ENCODE measurements at regions not wholly inside any gene's neighbourhood (a gene's known extent, or its start where the extent isn't known, plus 50 kb on each side); places are given as distances from the start of the nearest gene placed in this dataset.

DNA sequence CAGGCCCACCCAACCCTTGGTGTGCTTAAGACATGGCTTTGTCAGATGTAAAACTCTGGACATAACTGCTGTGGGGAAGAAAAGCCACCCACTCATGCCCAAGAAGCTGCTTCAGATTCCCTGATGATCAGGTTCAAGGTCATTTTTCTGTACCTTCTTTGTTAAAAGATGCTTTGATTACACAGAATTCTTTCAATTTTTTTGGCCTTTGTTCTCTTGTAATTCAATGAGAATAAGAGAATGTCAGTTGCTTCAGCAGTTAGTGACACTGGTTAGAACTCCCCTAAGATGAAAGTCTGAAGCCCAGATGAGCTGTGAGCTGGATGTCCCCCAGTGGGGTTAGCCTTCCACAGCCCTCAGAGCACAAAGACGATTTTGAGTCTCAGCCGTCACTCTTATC, 152.7 kb downstream of the CHRM3 start:
- Histone ChIP-seq H3K36me3 (ENCODE audit: control insufficient read depth, insufficient read depth, low read length) (no peaks in the 10 kb centered on the region), H3K4me3 (replicated peaks; ENCODE audit: low read depth, low read length) (no peak overlapping the region), H3K27me3 (replicated peaks; ENCODE audit: control insufficient read depth, insufficient read depth, low read length) (no peaks in the 10 kb centered on the region)
- TF ChIP-seq, protein P1, sequence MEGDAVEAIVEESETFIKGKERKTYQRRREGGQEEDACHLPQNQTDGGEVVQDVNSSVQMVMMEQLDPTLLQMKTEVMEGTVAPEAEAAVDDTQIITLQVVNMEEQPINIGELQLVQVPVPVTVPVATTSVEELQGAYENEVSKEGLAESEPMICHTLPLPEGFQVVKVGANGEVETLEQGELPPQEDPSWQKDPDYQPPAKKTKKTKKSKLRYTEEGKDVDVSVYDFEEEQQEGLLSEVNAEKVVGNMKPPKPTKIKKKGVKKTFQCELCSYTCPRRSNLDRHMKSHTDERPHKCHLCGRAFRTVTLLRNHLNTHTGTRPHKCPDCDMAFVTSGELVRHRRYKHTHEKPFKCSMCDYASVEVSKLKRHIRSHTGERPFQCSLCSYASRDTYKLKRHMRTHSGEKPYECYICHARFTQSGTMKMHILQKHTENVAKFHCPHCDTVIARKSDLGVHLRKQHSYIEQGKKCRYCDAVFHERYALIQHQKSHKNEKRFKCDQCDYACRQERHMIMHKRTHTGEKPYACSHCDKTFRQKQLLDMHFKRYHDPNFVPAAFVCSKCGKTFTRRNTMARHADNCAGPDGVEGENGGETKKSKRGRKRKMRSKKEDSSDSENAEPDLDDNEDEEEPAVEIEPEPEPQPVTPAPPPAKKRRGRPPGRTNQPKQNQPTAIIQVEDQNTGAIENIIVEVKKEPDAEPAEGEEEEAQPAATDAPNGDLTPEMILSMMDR (IDR thresholded peaks at IDR 0.05; ENCODE audit: insufficient read depth, low read length, poor library complexity, severe bottlenecking) = no peak
- no peak for DNase-seq (ENCODE audit: extremely low read depth, insufficient read length)

DNA sequence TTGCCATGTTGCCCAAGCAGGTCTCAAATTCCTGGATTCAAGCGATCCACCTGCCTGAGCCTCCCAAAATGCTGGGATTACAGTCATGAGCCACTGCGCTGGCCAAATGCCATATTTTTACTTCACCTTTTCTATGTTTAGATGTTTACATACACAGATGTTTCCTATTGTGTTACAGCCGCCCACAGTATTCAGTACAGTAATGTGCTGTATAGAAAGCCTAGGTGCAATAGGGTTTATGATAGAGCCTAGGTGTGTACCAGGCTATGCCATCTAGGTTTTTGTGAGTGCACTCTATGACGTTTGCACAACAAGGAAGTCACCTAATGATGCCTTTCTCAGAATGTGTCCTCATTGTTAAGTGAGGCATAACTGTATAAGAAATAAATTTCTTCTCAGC, 153.4 kb downstream of the CHRM3 start:
- H3K36me3 ChIP-seq (ENCODE audit: control insufficient read depth, insufficient read depth, low read length) = no peaks in the 10 kb centered on the region
- no peak overlapping the region for H3K4me3 ChIP-seq (replicated peaks; ENCODE audit: low read depth, low read length)
- no peak for DNase-seq (ENCODE audit: extremely low read depth, insufficient read length)
- TF ChIP-seq, protein P1 (IDR thresholded peaks at IDR 0.05; ENCODE audit: insufficient read depth, low read length, poor library complexity, severe bottlenecking) = no peak
- H3K27me3 ChIP-seq (replicated peaks; ENCODE audit: control insufficient read depth, insufficient read depth, low read length) = no peaks in the 10 kb centered on the region

DNA sequence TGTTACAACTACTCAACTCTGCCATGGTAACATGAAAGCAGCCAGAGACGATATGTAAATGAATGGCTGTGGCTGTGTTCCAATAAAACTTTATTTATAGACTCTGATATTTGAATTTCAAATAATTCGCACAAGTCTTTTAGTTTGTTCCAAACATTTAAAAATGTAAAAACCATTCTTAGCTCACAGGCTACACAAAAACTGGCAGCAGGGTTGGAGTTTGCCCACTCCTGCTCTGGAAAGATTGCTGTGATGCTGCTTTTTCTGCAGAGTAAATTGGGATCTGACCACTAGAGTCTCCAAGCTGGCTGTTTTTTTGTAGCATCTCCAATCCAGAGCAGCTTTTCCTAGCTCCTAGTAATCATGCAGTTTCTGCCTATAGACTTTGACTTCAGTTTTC, 157.5 kb downstream of the CHRM3 start:
- Histone ChIP-seq H3K27me3 (replicated peaks; ENCODE audit: control insufficient read depth, insufficient read depth, low read length) (no peaks in the 10 kb centered on the region), H3K36me3 (ENCODE audit: control insufficient read depth, insufficient read depth, low read length) (no peaks in the 10 kb centered on the region), H3K4me3 (replicated peaks; ENCODE audit: low read depth, low read length) (no peak overlapping the region)
- TF ChIP-seq, protein P1 (IDR thresholded peaks at IDR 0.05; ENCODE audit: insufficient read depth, low read length, poor library complexity, severe bottlenecking) = no peak
- no peak for DNase-seq (ENCODE audit: extremely low read depth, insufficient read length)

DNA sequence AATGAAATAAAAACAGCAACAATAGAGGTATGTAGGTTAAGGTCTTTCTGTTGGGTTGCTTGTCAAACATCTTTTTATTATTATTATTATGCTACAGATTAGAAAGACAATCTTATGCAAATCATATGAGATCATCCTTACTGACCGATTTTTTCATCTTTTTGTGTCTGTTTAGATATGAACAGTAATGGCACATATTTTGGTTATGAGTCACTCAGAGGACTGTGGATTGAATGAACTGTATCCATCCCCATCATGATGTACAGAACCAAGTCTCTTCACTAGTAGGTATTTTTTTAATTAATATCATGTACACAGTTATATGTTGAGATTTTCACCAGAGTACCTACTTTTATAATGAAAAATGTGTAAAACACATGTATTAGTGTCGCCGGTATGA, 159.1 kb downstream of the CHRM3 start:
- Histone ChIP-seq H3K27me3 (replicated peaks; ENCODE audit: control insufficient read depth, insufficient read depth, low read length) (no peaks in the 10 kb centered on the region), H3K4me3 (replicated peaks; ENCODE audit: low read depth, low read length) (no peak overlapping the region), H3K36me3 (ENCODE audit: control insufficient read depth, insufficient read depth, low read length) (no peaks in the 10 kb centered on the region)
- no peak for DNase-seq (ENCODE audit: extremely low read depth, insufficient read length)
- TF ChIP-seq, protein P1 (IDR thresholded peaks at IDR 0.05; ENCODE audit: insufficient read depth, low read length, poor library complexity, severe bottlenecking) = no peak

DNA sequence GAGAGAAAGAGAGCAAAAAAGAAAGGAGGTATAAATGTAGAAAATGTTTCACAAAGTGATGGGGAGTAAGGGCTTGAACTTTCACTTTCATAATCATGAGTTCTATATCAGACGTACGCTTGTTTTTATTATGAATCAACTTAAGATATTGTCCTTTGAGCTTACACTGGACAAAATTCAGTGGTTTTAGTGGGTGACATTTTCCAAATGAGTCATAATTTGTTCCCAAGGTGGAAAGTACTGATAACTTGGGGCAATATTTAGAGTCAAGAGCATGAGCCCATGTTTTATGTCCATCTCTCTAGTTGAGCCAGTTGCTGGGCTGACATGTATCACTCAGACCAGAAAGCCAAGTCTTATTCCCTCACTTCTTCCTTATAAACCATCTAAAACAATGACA, 161.6 kb downstream of the CHRM3 start:
- TF ChIP-seq, protein P1 (IDR thresholded peaks at IDR 0.05; ENCODE audit: insufficient read depth, low read length, poor library complexity, severe bottlenecking) = no peak
- DNase-seq (ENCODE audit: extremely low read depth, insufficient read length) = no peak
- no peak overlapping the region for H3K4me3 ChIP-seq (replicated peaks; ENCODE audit: low read depth, low read length)
- H3K36me3 ChIP-seq (ENCODE audit: control insufficient read depth, insufficient read depth, low read length) = no peaks in the 10 kb centered on the region
- H3K27me3 ChIP-seq (replicated peaks; ENCODE audit: control insufficient read depth, insufficient read depth, low read length) = no peaks in the 10 kb centered on the region

DNA sequence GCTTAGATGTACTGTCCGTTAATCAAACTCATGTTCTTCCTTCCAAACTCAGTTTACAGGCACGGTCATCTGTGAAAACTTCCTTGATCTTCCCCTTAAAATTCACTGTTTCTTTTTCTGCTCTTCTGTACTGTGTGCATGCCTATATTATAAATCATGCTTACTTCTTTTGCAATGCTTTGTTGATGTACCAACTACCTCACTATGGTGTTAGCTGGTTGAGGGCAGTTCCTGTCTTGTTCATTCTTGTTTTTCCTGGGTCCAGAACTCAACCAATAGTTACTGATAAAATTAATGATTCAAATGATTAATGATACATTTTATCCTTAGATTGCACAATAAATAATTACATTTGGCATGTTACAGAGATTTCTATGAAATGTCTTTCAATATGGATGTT, 163.8 kb downstream of the CHRM3 start:
- Histone ChIP-seq H3K4me3 (replicated peaks; ENCODE audit: low read depth, low read length) (no peak overlapping the region), H3K36me3 (ENCODE audit: control insufficient read depth, insufficient read depth, low read length) (no peaks in the 10 kb centered on the region), H3K27me3 (replicated peaks; ENCODE audit: control insufficient read depth, insufficient read depth, low read length) (no peaks in the 10 kb centered on the region)
- TF ChIP-seq, protein P1 (IDR thresholded peaks at IDR 0.05; ENCODE audit: insufficient read depth, low read length, poor library complexity, severe bottlenecking) = no peak
- no peak for DNase-seq (ENCODE audit: extremely low read depth, insufficient read length)
